Osteocyte (in vitro differentiated cells): ENCODE measurements at regions not wholly inside any gene's neighbourhood (a gene's known extent, or its start where the extent isn't known, plus 50 kb on each side); places are given as distances from the start of the nearest gene placed in this dataset.

ENCODE experiments used
- DNase-seq: peaks from one replicate; pipeline ENCODE4 v3.0.0; 2021; ENCODE audit warnings: mixed read lengths; ENCODE audit not compliant: unreplicated experiment; ENCODE audit errors: extremely low spot score
- H3K27ac Mint-ChIP-seq: one replicate; pipeline ENCODE4 v1.8.0; 2021; ENCODE audit warnings: mild to moderate bottlenecking, mixed read lengths; ENCODE audit not compliant: unreplicated experiment
- H3K27me3 Mint-ChIP-seq: one replicate; pipeline ENCODE4 v1.8.0; 2021; ENCODE audit warnings: mixed read lengths; ENCODE audit not compliant: unreplicated experiment
- H3K36me3 Mint-ChIP-seq: one replicate; pipeline ENCODE4 v1.8.0; 2021; ENCODE audit warnings: mixed read lengths; ENCODE audit not compliant: unreplicated experiment
- H3K4me1 Mint-ChIP-seq: one replicate; pipeline ENCODE4 v1.8.0; 2021; ENCODE audit warnings: mixed read lengths; ENCODE audit not compliant: unreplicated experiment
- H3K4me3 Mint-ChIP-seq: one replicate; pipeline ENCODE4 v1.8.0; 2021; ENCODE audit warnings: mild to moderate bottlenecking, moderate library complexity, mixed read lengths; ENCODE audit not compliant: unreplicated experiment
- H3K9me3 Mint-ChIP-seq: one replicate; pipeline ENCODE4 v1.8.0; 2021; ENCODE audit warnings: mixed read lengths; ENCODE audit not compliant: unreplicated experiment
- CTCF ChIP-seq: fragments of 200-600 bp; sonication (generic); IDR thresholded peaks from 2 replicates; pipeline ENCODE4 v1.5.0; 2021; ENCODE audit warnings: antibody characterized with exemption, mild to moderate bottlenecking, moderate library complexity

GRCh38 chr11:90851196-90851595 is 628.3 kb upstream of the CHORDC1 start:
- Mint-ChIP-seq H3K4me3 (no peak overlapping the region), H3K9me3 (no peaks in the 10 kb centered on the region), H3K4me1 (no peaks in the 10 kb centered on the region), H3K27me3 (peaks cover 3% of the 10 kb centered on the region), H3K36me3 (no peaks in the 10 kb centered on the region), H3K27ac (no peak overlapping the region)
- no peak for DNase-seq
- no peak for TF ChIP-seq CTCF

DNA sequence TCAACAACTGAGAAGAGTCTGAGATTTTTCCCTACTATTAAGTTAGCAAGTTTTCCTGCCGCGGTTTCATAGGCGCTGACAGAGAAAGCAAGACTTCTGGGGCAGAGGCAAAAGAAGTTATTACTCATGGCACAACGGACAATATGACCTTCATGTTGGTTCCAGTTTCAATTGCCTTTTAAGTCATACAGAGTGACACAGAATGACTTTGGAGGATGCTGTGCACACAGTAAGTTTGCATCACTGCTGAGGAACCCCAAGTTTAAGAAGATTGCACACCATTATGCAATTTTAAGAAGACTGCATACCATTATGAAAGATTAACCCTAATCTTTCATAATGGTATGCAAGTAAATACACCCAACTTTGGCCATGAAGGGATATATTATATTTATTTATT is 626.5 kb upstream of the CHORDC1 start:
- Mint-ChIP-seq H3K36me3 (no peaks in the 10 kb centered on the region), H3K4me3 (no peak overlapping the region), H3K4me1 (no peaks in the 10 kb centered on the region), H3K27ac (no peak overlapping the region), H3K27me3 (peaks cover 3% of the 10 kb centered on the region), H3K9me3 (no peaks in the 10 kb centered on the region)
- DNase-seq, result no peak
- no peak for TF ChIP-seq CTCF

GRCh38 chr11:90847268-90847886 is 624.5 kb upstream of the CHORDC1 start:
- Mint-ChIP-seq H3K27me3 (peaks cover 3% of the 10 kb centered on the region), H3K4me1 (no peaks in the 10 kb centered on the region), H3K36me3 (no peaks in the 10 kb centered on the region), H3K4me3 (no peak overlapping the region), H3K27ac (no peak overlapping the region), H3K9me3 (no peaks in the 10 kb centered on the region)
- TF ChIP-seq CTCF, result no peak
- DNase-seq, result no peak

- no peak overlapping the region for H3K4me3 Mint-ChIP-seq
- no peak for DNase-seq
- no peaks in the 10 kb centered on the region for H3K9me3 Mint-ChIP-seq
- H3K27ac Mint-ChIP-seq, result no peak overlapping the region
- H3K27me3 Mint-ChIP-seq, result peaks cover 3% of the 10 kb centered on the region
- no peak for TF ChIP-seq CTCF
- H3K4me1 Mint-ChIP-seq, result no peaks in the 10 kb centered on the region
- H3K36me3 Mint-ChIP-seq, result no peaks in the 10 kb centered on the region
These were observed 623.8 kb upstream of the CHORDC1 start for GRCh38 chr11:90846628-90847027.

GRCh38 chr11:90845799-90846198 is 623.0 kb upstream of the CHORDC1 start:
- Mint-ChIP-seq H3K4me1 (no peaks in the 10 kb centered on the region), H3K4me3 (no peak overlapping the region), H3K27me3 (peaks cover 5% of the 10 kb centered on the region), H3K27ac (no peak overlapping the region), H3K36me3 (no peaks in the 10 kb centered on the region), H3K9me3 (no peaks in the 10 kb centered on the region)
- no peak for TF ChIP-seq CTCF
- no peak for DNase-seq
